ENCODE measurements at regions not wholly inside any gene's neighbourhood (a gene's known extent, or its start where the extent isn't known, plus 50 kb on each side); places are given as distances from the start of the nearest gene placed in this dataset.

DNA sequence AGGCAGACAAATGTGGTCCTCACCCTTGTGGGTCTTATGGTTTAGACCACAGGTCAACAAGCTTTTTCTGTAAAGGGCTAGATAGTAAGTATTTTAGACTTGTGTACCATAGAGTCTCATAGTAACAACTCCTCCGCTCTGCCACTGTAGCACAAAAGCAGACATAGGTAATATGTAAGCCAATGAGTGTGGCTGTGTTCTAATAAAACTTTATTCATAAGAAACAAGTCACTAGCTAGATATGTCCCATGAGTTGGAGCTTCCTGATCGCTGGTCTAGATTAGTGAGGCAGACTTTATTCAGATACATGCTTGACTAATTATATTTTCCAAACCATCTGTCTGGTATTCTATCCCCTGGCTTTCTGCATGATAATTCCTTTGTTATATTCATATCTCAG lies 196.4 kb upstream of the TSHZ2 start:
- TF ChIP-seq, protein P1, sequence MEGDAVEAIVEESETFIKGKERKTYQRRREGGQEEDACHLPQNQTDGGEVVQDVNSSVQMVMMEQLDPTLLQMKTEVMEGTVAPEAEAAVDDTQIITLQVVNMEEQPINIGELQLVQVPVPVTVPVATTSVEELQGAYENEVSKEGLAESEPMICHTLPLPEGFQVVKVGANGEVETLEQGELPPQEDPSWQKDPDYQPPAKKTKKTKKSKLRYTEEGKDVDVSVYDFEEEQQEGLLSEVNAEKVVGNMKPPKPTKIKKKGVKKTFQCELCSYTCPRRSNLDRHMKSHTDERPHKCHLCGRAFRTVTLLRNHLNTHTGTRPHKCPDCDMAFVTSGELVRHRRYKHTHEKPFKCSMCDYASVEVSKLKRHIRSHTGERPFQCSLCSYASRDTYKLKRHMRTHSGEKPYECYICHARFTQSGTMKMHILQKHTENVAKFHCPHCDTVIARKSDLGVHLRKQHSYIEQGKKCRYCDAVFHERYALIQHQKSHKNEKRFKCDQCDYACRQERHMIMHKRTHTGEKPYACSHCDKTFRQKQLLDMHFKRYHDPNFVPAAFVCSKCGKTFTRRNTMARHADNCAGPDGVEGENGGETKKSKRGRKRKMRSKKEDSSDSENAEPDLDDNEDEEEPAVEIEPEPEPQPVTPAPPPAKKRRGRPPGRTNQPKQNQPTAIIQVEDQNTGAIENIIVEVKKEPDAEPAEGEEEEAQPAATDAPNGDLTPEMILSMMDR (IDR thresholded peaks at IDR 0.05): no peak
- no peak for TF ChIP-seq POLR2A (IDR thresholded peaks at IDR 0.05)

Data from prostate gland (tissue), 2 donors.